GM21423 (cell line): ENCODE measurements at regions not wholly inside any gene's neighbourhood (a gene's known extent, or its start where the extent isn't known, plus 50 kb on each side); places are given as distances from the start of the nearest gene placed in this dataset.
"Not testable (repeated sequence)": the region's sequence is repeated elsewhere in the genome, so short reads cannot be mapped to it uniquely, and the experiment has no call there.

Experiments
- ATAC-seq: cut with Tn5 transposase; IDR thresholded peaks from one replicate; pipeline ENCODE4 v1.9.1; 2021; ENCODE audit warnings: mild to moderate bottlenecking, moderate library complexity; ENCODE audit not compliant: unreplicated experiment

DNA sequence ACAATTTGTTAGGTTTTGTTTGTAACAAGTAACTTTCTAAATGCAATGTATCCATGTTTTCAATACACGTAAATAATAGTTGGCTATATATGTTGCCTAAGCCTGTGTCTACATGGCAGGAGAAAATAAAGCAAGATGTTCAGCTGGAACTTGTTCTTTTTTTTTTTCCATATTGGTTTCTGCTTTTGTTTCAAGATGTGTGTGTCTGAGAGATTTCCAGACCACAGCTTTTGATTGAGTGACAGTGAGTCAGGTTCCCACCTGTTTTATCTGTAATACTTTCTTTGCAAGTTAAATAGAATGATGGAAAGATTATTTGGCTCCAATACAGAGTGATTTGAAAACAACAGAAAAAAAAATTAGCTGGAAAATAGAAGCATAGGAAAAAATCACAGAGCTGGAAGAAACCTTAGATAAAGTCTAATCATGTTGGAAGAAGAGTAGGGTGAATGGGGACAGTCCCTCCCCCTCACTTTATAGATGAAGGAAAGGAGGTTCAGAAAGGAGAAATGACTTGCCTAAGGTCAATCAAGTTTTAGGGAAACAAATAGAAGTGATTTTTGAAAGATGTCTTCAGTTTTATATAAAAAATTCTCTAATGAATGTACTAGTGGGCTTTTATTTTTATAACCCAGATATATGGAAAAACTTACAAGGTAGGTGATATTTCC lies 150.9 kb upstream of the STMND1 start:
- no peak for ATAC-seq

DNA sequence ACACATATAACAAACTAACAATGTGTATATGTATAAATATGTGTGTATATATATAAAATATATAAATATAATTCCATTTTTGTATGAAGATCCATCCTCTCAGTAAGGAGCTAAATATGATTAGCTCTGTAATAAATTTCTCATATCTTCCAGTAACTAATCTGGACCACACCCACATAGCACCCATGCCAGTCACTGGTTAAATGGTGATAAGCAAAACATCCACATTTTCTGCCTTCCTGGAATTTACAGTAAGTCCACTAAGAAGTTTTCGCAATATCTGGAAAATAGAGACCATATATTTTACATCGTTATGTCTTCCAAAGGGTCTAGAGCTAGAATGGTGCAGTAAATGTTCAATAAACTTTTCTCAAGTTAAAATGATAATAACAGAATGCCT lies 151.5 kb upstream of the STMND1 start:
- ATAC-seq = no peak

DNA sequence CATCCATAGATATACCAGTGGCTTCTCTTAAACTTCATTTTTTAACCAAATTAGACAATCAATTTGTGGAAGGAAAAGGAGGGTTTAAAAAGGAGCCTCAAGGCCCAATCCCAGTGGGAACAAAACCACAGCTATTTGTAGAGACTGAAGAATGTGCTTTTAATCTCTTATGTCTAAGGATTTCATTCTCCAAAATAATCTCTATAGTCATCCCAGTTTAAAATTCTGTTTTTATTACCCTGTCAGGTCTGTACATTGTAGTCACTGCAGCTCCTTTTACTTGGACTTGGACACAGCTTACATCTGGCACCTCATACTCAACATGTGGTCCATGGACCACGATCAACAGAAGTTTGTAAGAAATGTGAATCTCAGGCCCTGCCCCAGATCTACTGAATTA lies 152.1 kb upstream of the STMND1 start:
- ATAC-seq = no peak

DNA sequence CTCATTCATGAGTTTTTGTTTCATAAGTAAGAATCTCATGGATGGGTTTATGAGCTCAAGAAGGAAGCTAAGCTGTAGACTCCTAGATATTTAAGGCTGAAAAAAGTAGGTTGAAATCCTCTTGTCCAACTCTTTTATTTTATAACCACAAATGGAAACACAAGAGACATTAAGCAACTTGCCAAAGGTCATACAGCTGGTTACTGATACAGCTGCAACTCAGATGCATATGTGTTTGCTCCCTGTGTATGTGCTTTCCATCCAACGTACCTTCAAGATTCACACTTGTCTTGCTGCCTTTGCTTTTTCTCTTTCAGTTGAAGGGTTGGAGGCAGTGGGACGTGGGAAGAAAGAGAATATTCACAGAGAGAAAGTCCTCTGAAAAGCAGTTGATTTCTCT lies 153.5 kb upstream of the STMND1 start:
- ATAC-seq = no peak

DNA sequence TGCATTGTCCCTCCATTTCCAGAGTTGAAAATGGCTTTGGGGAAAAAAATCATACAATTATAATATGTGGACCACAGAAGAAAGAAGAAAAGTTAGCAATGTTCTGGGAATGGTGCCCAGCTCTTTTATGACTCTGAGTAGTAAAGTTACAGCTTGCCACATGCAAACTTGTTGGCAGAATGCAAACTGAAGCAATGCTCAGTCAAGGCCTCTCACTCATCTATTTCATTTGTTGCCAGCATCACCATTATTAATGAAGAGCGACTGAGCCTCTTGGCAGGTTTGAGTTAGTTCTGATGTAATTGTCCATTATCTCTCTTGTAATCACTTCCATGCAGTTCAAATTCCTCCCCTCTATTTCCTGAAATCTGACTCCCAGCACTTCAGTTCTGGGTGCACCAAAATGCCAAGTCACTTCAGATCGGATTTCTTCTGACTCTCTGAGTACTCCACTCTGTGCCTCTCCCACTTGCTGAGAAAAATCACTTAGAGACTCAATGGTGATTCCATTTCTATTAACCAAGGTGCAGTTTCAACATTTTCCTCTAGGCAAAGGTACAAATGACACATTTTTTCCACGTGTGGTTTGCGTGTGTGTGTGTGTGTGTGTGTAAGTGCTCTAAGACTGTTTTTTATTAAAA lies 154.4 kb upstream of the STMND1 start:
- no peak for ATAC-seq

DNA sequence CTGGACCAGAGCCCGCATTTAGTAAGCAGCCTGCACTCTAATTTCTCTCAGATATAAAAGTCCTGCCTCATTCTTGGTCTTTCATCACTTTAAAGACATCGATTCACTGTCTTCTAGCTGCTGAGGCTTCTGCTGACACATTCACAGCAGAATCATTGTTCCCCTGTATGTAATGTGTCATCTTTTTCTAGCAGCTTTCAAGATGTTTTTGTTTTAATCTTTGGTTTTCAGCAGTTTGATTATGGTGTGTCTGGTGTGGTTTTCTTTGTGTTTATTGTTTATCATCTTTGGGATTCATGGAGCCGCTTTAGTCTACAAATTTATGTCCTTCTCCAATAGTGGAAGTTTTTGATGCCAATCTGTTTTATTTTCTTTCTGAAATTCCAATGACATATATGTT lies 157.3 kb upstream of the STMND1 start:
- no peak for ATAC-seq

DNA sequence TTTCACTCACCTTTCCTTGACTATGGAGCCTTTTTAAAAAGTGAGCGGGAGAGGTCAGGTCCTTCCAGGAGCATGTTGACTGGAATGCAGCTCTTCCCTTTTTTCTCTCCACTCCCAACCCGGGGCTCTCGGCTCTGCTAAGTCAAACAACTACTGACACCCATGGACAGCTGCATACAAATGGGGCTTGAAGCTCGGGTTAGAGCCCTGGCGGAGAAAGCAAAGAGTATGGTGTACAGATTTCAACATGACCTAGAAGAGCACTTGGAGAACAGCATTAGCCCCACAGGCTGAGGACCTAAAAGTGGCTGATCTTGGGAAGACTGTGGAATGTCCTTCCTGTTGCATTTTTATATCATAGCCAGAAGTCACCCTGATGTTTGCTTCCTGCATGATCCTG lies 162.0 kb upstream of the STMND1 start:
- ATAC-seq = no peak

DNA sequence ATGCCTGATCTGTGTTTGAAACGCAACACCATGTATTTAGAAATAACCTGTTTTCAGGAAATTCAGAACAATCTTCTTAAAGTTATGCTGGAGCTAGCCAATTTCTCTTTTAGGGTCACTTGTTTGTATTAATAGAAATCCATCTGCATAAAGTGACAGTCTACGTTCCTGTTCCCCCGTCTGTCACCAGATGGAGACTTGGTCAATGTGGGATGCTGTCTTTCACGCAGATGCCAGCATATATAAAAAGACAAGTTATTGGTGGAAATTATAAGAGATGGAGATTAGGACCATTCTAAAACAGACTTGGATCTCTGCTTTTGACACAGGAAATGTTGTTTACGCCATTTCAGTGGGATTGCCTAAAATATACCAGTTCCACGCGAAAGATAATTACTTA lies 162.5 kb upstream of the STMND1 start:
- ATAC-seq = no peak

DNA sequence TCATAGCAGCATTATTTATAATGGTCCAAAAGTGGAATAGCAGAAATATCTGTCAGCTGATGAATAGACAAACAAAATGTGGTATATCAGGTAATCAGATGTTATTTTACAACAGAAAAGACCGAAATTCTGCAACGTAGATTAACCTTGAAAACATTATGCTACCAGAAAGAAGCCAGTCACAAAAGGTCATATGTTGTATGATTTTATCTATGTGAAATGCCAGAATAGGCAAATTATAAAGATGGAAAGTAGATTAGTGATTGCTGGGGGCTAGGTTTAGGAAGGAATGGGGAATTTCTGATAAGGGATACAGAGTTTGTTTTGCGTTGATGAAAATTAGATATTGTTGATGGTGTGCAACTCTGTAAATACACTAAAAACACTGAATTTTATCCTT lies 165.0 kb upstream of the STMND1 start:
- ATAC-seq = no peak

DNA sequence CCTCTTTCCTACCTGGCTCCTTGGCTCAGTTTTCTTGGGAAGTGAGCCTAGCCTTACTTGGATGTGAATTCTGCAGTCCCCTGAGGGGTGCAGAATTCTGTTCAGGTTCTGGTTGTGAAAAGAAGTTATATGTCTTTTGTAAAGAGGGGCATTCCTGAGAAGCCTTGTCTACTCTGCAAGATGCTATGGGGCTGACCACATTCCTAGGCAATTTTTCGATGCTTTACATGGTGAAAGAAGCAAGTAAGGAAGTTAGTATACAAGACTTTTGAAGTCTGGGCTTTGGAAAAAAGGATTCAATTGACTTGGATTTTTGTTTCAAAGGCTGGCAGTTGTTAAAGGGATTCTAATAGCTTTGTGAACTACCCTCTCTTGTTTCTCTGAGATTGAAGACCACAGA lies 167.9 kb upstream of the STMND1 start:
- ATAC-seq = no peak

DNA sequence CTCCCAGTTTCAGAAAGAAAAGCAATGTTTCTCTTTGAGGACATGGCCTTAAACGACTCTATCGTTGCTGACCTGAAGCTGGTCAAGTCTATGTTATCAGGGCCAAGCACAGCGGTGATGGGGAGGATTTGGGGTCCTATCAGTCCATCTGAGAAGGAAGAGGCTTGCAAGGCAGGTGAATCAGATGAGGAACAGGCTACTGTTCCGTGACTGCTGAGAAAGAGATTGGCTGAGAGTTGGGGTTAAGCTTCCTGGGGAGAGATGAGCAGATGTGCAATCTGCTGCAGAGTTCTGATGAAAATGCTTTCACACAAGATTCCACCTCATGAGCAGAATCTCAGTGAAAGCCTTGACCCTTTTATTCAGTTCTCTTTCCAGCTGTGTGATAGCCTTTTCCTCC lies 168.3 kb upstream of the STMND1 start:
- no peak for ATAC-seq

DNA sequence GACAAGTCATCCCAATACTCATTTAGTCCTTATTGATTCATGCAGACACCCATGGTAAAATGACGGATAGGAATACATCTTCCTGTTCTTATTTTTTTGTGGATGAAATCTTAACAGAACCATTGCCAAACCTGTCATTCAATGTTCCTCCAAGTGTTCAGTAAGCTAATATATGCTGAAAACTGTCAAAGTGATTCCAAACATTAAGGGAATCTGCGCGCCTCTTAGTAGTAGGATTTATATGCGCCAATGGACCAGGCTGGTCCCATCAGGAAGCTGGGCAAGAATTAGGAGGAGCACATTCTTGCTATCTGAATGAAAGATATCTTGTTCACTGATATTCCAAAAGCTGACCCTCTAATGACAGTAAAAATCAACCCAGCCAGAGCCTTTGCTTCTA lies 168.9 kb upstream of the STMND1 start:
- no peak for ATAC-seq

DNA sequence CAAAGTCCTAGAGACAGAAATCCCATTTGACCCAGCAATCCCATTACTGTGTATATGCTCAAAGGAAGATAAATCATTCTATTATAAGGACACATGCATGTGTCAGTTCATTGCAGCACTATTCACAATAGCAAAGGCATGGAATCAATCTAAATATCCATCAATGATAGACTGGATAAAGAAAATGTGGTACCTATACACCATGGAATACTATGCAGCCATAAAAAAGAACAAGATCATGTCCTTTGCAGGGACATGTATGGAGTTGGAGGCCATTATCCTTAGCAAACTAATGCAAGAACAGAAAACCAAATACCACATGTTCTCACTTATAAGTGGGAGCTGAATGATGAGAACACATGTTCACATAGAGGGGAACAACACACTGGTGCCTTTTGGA lies 169.8 kb upstream of the ATXN1 start:
- ATAC-seq = not testable (repeated sequence)

DNA sequence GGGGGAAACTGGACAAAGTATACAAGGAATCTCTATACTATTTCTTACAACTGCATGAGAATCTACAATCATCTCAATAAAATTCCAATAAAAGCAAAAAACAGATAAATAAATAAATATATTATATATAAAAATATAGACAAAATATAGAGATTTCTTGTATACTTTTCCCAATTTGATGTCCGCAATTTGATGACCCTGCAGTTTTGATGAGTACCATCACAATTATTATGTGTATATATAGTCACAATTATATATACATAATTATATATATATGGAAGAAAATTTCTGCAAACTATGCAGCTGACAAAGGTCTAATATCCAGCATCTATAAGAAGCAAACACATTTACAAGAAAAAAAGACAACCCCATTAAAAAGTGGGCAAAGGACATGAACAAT lies 169.2 kb upstream of the ATXN1 start:
- no peak for ATAC-seq

DNA sequence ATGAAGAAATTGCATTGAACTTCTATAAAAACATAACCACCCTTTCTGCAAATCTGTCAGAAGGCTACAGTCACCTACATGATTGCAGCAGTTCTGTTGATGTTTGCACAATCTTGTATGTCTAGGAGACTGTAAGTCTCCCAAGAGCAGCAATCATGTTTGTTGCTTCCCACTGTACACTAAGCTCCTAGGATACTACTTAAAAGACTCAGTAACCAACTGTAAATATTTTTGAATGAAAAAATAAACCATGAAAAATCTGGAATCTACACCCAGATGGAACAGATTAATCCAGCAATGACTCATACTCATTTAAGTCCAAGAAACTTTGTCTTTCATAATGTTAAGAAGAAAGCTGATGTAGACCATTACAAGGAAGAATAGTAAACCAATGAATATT lies 168.5 kb upstream of the ATXN1 start:
- no peak for ATAC-seq

DNA sequence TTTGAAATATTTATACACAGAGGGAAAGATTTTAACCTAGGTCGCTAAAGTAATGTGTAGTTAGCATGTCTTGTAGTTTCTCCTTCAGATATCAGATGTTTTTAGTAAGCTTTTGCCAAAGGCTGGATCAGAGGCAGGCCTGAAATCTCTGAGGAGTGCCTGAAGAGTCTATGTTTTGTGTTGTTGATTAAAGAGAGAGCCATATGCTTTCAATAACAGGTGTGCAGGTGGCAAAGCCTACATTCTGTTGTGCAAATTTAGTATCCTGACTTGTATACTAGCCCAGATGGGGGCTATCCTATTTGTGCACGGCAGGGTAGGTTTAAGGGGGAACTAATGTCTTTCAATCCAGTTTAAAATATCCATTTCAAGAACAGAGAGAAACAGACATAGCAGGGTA lies 167.1 kb upstream of the ATXN1 start:
- ATAC-seq = no peak

DNA sequence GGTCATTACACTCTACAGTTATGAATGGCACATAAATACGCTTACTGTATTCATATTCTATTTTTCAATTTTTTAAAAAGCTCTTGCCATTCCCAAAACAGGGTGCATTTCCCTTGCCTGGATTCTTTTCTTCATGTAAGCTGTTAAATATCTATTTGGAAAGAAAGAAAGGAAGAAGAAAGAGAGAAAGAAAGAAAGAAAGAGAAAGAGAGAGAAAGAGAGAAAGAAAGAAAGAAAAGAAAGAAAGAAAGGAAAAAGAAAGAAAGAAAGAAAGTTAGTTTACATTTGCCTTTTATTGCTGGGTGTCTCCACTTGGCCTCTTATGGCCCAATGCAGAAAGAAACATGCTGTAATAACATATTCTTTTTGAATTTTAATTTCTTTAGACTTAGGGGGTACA lies 165.9 kb upstream of the ATXN1 start:
- no peak for ATAC-seq

DNA sequence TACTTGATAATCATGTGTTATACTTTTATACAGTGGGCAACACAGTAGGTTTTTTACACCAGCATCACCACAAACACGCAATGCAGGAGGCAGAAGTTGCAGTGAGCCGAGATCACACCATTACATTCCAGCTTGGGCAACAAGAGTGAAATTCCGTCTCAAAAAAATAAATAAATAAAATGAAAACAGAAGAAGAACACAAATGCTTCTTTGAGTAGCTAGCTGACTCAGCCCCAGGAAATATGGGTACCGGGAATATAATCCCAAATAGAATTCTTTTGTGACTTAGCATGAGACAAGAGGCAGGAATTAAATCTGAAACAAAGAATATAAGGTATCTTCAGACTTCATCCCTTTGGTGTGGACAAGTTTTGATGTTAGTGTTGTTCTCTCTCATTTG lies 164.2 kb upstream of the ATXN1 start:
- ATAC-seq = no peak

DNA sequence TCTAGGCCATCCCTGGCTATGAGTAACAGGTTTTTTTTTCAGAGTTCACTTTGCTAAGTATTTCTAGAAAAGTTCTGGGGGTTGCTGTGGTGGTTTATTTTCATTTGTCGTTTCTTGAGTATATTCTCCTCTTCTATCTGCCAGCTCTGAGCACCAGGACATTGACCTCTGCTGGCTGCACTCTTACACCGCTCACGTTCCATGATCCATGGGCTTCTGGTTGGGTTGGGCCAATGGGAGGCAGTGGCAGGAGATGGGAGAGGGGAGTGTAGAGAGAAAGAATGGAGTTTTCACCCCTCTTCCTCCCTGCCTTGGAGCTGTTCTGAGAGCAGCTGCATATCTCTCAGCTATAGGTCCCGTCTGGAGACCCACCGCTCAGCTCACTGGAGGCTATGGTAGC lies 161.0 kb upstream of the ATXN1 start:
- ATAC-seq = no peak

DNA sequence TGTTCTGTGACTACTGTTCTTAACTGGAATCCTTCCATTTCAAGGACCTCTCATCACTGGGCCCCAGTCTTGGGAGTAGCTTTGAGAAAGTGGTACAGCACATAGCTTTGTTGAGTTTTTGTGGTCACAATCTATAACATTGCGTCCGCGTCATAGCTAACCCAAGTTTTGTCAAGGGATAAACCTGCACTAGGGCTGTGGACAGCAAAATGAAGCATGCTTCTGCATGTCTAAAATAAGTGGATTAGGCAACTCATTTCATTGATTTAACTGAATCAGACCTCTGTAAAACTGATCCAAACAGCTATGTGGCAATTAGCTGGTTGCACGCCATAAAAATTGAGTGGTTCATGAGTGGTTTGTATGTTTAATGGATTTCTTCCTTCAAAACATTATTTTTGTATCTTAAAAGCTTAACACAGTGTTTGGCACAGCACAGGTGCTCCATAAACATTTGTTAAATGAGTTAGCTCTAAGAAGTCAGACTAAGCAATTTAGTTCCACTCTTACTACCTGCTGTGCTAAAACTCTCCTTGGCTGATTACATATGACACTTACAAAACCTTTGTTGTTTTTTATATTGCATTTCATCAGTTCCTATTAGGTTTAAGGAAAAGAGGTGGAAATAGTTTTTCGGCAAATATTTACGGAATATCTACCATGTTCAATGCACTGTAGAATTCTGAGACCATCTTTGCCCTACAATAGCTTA lies 160.3 kb upstream of the ATXN1 start:
- ATAC-seq = no peak

DNA sequence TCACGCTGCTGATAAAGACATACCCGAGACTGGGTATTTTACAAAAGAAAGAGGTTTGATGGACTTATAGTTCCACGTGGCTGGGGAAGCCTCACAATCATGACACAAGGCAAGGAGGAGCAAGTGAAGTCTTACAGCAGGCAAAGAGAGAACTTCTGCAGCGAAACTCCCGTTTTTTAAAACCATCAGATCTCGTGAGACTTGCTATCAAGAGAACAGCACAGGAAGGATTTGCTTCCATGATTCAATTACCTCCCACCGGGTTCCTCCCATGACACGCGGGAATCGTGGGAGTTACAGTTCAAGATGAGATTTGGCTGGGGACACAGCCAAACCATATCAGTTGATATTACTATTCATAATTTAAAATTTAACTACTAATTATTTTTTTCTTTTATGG lies 157.3 kb upstream of the ATXN1 start:
- no peak for ATAC-seq

DNA sequence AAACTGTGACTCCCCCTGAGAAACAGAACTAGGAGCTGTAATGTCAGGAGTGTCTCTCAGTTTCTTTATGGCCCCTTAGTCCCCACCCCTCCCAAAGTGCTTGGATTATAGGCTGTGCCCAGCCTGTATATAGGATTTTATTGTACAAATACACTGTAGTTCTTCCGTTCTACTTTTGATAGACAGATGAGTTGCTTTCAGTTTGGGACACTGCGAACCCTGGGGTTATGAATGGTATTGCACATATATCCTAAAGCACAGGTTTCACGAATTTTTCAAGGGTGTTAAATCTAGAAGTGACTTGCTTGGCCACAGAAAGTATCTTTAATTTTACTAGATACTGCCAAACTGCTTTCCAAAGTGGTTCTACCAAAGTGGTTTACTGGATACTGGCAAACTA lies 152.9 kb upstream of the ATXN1 start:
- no peak for ATAC-seq

DNA sequence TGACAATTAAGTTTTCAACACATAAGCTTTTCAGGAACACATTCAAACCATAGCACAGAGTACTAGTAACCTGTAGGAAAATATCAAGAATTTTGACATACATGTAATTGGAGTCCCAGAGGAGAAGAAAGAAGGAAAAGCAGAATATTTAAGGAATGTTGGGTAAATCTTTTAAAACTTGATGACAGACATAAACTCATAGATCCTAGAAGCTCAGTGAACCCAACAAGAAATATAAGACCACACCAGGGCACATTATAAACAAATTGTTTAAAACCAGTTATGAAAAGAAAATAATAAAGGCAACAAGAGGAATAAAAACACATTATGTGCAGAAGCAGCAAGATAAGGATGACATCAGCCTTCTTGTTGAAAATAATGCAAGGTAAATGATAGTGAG lies 151.5 kb upstream of the ATXN1 start:
- ATAC-seq = no peak
